ENCODE measurements at regions not wholly inside any gene's neighbourhood (a gene's known extent, or its start where the extent isn't known, plus 50 kb on each side); places are given as distances from the start of the nearest gene placed in this dataset.

DNA sequence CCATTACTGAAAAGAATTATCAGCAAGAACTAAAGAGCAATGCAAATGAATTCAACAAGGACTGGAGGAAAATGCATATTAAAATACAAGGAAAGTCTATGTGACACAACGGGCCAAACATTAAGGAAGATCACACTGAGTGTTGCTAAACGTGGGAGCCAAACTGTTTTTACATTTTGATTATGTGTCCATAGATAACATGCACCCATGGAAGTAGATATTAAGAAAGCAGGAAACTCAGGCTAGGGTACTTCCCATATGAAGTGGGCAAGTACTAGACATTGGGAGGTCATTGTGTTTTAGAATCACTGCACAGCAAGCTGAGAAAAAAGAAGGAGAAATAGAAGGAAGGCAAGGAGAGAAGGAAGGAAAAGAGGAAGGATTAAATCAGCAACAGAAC, 161.8 kb downstream of the KCTD12 start:
- TF ChIP-seq, protein P1, sequence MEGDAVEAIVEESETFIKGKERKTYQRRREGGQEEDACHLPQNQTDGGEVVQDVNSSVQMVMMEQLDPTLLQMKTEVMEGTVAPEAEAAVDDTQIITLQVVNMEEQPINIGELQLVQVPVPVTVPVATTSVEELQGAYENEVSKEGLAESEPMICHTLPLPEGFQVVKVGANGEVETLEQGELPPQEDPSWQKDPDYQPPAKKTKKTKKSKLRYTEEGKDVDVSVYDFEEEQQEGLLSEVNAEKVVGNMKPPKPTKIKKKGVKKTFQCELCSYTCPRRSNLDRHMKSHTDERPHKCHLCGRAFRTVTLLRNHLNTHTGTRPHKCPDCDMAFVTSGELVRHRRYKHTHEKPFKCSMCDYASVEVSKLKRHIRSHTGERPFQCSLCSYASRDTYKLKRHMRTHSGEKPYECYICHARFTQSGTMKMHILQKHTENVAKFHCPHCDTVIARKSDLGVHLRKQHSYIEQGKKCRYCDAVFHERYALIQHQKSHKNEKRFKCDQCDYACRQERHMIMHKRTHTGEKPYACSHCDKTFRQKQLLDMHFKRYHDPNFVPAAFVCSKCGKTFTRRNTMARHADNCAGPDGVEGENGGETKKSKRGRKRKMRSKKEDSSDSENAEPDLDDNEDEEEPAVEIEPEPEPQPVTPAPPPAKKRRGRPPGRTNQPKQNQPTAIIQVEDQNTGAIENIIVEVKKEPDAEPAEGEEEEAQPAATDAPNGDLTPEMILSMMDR (IDR thresholded peaks at IDR 0.05) = no peak
- no peak for TF ChIP-seq EP300 (IDR thresholded peaks at IDR 0.05)
- no peak overlapping the region for H3K4me3 ChIP-seq
- intact Hi-C loops (cut with DNase I) = no loop called here
- no peaks in the 10 kb centered on the region for H3K9me3 ChIP-seq
- H3K27ac ChIP-seq = no peak overlapping the region
- DNase-seq = no peak
- peaks cover 0 to 21% (median 3%) of the 10 kb centered on the region in 4 donors for H3K4me1 ChIP-seq
- H3K36me3 ChIP-seq = no peaks in the 10 kb centered on the region
- WGBS, 2 donors = 73 to 75% methylated on average over 2 of the region's 2 CpGs
- H3K27me3 ChIP-seq = no peaks in the 10 kb centered on the region

DNA sequence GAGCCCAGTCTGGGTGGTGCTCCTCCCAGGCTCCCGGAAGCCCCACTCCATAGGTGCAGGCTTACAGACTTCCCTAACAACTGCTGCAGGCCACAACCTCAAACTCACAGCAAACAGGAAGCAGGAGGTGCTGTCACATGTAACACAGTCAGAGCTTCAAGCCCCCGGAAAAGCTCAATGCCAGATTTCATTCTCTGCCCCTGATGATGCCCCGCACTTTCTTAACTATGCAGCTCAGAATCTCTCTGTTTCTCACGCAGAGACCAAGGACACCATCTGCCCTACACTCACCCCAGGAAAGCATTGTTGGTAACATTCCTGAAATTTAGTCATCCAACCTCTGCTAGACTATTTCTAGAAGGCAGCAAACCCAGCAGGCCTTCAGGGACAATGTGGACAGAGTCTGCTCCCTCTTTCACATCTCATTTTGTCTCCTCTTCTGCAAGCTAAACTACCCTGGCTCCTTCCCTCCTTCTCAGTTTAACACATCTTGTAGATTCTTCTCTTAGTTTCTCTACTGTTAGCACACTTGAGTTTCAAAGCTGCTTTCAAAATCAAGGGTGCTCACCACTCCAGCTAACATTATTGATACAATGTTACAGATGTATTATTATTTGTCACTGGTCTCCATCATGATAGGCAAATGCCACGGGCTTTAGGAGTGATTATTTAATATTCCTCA, 162.5 kb downstream of the KCTD12 start:
- 47 to 65% methylated on average over 5 of the region's 5 CpGs for WGBS, 2 donors
- Histone ChIP-seq H3K27ac (peak overlapping the region in 2 of 4 donors; percentile 10 to 38), H3K4me3 (no peak overlapping the region), H3K27me3 (no peaks in the 10 kb centered on the region), H3K4me1 (peaks cover 0 to 21% (median 3%) of the 10 kb centered on the region in 4 donors), H3K36me3 (no peaks in the 10 kb centered on the region), H3K9me3 (no peaks in the 10 kb centered on the region)
- TF ChIP-seq POLR2A (IDR thresholded peaks at IDR 0.05) = no peak
- no peak for TF ChIP-seq POLR2AphosphoS5 (IDR thresholded peaks at IDR 0.05)
- no peak for TF ChIP-seq EP300 (IDR thresholded peaks at IDR 0.05)
- TF ChIP-seq, protein P1 (IDR thresholded peaks at IDR 0.05) = no peak
- intact Hi-C loops (cut with DNase I) = no loop called here
- no peak for DNase-seq

DNA sequence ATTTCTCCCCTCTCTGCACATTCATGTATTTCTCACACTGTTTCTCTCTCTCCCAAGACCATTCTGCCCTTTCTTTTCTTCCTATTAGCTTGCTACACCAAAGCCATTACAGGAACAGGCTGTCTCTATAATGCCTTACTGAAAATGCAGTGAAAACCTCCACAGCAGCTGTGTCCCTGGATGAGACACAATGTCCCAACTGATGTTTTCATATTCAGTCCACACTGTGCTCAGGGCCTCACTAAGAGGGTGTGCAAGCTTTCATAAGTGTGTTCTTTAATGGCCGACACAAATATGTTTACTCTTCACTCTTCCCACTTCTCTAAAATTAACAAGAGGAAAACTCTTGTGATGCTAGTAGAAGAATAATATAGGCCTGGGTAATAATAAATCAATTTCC, 163.4 kb downstream of the KCTD12 start:
- H3K36me3 ChIP-seq = no peaks in the 10 kb centered on the region
- no peaks in the 10 kb centered on the region for H3K27me3 ChIP-seq
- intact Hi-C loops (cut with DNase I) = no loop called here
- TF ChIP-seq POLR2AphosphoS5 (IDR thresholded peaks at IDR 0.05) (no peak), EP300 (IDR thresholded peaks at IDR 0.05) (no peak), POLR2A (IDR thresholded peaks at IDR 0.05) (no peak)
- TF ChIP-seq, protein P1 (IDR thresholded peaks at IDR 0.05) = no peak
- no peak overlapping the region for H3K4me3 ChIP-seq
- H3K4me1 ChIP-seq = peaks cover 0 to 21% (median 3%) of the 10 kb centered on the region in 4 donors
- no peak for DNase-seq
- peak overlapping the region in 1 of 4 donors; percentile 38 for H3K27ac ChIP-seq
- 91 to 94% methylated on average over 1 of the region's 1 CpG for WGBS, 2 donors
- no peaks in the 10 kb centered on the region for H3K9me3 ChIP-seq

DNA sequence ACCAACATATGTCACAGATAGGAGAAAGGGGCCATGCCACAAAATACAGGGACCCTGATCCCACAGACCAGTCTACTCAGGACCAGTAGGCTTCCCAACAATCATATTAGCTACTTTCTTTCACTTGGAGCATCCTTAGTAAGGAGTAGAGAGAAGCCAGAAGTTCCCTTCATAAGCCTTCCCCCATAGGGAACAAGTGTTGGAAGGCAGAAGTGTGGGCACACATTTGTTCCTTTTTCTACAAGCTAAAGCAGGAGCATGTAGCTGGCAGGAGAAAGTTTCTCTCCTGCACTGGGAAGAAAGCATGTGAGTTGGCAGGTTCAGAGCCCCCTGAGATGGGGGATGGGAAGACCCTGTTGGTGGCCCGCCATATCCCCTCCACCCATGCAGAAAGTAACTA, 165.4 kb downstream of the KCTD12 start:
- WGBS, 2 donors = 89 to 91% methylated on average over 1 of the region's 1 CpG
- no peaks in the 10 kb centered on the region for H3K27me3 ChIP-seq
- no peaks in the 10 kb centered on the region for H3K36me3 ChIP-seq
- H3K4me3 ChIP-seq = no peak overlapping the region
- no peak overlapping the region for H3K27ac ChIP-seq
- peaks cover 0 to 21% (median 3%) of the 10 kb centered on the region in 4 donors for H3K4me1 ChIP-seq
- no peak for TF ChIP-seq POLR2AphosphoS5 (IDR thresholded peaks at IDR 0.05)
- TF ChIP-seq, protein P1 (IDR thresholded peaks at IDR 0.05) = no peak
- no peak for TF ChIP-seq POLR2A (IDR thresholded peaks at IDR 0.05)
- no peak for TF ChIP-seq EP300 (IDR thresholded peaks at IDR 0.05)
- intact Hi-C loops (cut with DNase I) = no loop called here
- H3K9me3 ChIP-seq = no peaks in the 10 kb centered on the region
- DNase-seq = no peak

DNA sequence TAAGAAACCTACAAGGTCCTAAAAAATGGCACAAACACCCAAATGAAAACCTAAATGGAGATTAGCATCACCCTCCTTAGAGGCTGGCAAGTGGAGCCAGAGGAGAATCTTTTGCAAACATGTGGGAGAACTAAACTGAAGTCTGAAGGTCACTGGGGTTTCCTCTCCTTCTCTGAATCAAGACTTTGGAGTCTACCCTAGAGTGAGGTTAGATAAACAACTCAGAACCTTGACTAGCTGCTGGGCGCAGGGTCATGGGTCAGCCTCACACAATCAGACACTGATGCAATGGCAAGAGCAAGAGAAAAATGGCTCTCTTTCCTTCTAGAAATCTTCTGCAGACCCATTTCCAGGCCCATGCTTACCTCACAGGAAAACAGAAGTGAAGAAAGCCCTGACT, 165.8 kb downstream of the KCTD12 start:
- H3K9me3 ChIP-seq = no peaks in the 10 kb centered on the region
- peaks cover 0 to 21% (median 3%) of the 10 kb centered on the region in 4 donors for H3K4me1 ChIP-seq
- H3K27ac ChIP-seq = no peak overlapping the region
- no peak overlapping the region for H3K4me3 ChIP-seq
- no peaks in the 10 kb centered on the region for H3K27me3 ChIP-seq
- intact Hi-C loops (cut with DNase I) = no loop called here
- WGBS, 2 donors = 98% methylated on average over 1 of the region's 1 CpG
- no peaks in the 10 kb centered on the region for H3K36me3 ChIP-seq
- TF ChIP-seq POLR2A (IDR thresholded peaks at IDR 0.05) = no peak
- TF ChIP-seq, protein P1 (IDR thresholded peaks at IDR 0.05) = no peak
- no peak for TF ChIP-seq POLR2AphosphoS5 (IDR thresholded peaks at IDR 0.05)
- TF ChIP-seq EP300 (IDR thresholded peaks at IDR 0.05) = no peak
- DNase-seq = no peak

Measured in sigmoid colon (tissue), 6 donors.